GM21528 (cell line): ENCODE measurements at regions not wholly inside any gene's neighbourhood (a gene's known extent, or its start where the extent isn't known, plus 50 kb on each side); places are given as distances from the start of the nearest gene placed in this dataset.
A peak's percentile ranks its signal among the peaks of the same experiment; 100 is the strongest.
"Not testable (repeated sequence)": the region's sequence is repeated elsewhere in the genome, so short reads cannot be mapped to it uniquely, and the experiment has no call there.

ENCODE experiments used
- ATAC-seq: cut with Tn5 transposase; IDR thresholded peaks from one replicate; pipeline ENCODE4 v1.9.1; 2021; ENCODE audit warnings: mild to moderate bottlenecking, moderate library complexity; ENCODE audit not compliant: unreplicated experiment, low FRiP score

DNA sequence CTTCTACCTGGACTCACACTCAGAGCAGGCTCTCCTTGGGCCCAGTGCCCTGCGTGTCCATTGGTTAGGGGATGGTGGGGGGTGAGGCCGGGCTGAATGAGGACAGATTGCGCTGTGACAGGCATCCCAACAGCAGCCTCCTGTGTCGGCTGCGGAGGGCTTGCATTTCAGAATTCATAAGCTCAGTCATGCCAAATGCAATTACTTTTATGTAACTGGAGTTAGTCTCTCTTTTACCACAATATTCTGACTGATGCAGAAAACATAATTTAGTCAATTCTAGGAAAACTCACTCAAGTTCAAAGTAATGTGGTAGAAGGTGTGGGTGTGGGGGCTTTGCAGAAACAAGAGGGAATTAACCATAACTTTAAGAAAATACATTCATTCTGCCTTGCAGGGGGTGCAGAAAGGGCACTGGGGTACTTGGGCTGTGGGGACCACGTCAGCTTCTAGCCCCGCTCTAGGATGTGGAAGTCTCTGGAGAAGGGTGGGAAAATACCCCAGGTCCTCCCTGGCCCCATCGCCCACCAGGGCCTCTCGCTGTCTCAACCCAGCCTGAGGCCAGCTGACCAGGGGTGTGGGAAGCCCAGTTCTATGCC lies 257.7 kb downstream of the ADGRD1 start:
- no peak for ATAC-seq

- ATAC-seq = no peak
These were observed 260.3 kb downstream of the ADGRD1 start for GRCh38 chr12:131213896-131214442.

DNA sequence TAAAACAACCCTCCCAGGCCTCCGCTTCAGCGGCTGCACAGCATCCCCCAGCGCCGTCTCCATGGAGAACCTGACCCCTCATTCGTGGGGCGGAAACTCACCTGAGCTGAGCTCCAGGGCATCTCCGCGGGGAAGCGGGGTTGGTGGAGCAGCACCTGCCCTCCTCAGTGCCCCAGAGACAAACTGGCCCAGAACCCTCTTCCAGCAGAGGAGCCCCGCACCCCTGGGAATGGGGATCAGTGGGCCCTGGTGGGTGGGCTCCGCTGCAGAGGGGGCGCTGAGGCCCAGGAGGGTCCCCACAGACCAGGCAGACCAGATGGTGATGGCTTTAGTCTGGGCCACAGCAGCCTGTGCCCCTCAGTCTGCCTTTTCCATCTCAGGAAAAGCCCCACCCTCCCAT lies 261.2 kb downstream of the ADGRD1 start:
- ATAC-seq = not testable (repeated sequence)

GRCh38 chr12:131216587-131216986 lies 262.9 kb downstream of the ADGRD1 start:
- not testable (repeated sequence) for ATAC-seq

GRCh38 chr12:131217024-131217586 lies 263.4 kb downstream of the ADGRD1 start:
- no peak for ATAC-seq

GRCh38 chr12:131218026-131218922 lies 264.6 kb downstream of the ADGRD1 start:
- ATAC-seq = no peak

DNA sequence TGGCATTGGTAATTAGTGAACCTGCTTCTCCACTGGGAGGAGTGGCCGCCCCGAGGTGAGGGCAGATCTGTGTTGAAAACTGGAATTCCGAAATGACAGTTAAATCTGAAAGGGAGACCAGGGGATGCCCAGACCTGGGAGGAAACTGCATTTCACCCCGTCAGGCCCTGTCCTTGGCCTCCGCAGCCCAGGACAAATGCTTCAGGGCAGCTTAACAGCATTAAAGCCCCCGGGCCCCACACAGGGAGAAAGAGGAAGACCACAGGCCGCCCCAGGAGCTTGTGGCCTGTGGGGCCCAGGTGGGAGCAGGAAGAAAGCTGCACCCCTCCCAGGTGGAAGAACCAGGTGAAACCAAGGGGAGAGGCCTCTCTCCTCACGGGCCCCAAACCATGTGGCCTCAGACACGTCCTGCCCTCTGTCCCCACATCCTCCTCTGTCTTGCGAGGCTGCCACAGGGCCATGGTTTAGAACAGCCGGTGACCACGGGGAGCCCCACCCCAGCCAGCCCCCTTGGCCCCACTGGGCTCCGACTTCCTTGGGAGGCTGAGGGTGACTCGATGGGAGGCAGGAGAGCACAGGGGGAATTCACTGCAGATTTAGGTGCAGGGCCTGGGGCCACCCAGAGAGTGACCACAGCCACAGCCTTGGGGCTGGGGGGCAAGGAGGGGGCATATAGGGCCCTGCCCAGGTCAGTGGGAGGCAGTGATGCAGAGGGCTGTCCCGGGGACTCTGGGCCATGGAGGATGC lies 265.4 kb downstream of the ADGRD1 start:
- ATAC-seq = no peak

- ATAC-seq = no peak
These were observed 266.1 kb downstream of the ADGRD1 start for GRCh38 chr12:131219670-131220330.

GRCh38 chr12:131220331-131220685 lies 266.6 kb downstream of the ADGRD1 start:
- no peak for ATAC-seq

DNA sequence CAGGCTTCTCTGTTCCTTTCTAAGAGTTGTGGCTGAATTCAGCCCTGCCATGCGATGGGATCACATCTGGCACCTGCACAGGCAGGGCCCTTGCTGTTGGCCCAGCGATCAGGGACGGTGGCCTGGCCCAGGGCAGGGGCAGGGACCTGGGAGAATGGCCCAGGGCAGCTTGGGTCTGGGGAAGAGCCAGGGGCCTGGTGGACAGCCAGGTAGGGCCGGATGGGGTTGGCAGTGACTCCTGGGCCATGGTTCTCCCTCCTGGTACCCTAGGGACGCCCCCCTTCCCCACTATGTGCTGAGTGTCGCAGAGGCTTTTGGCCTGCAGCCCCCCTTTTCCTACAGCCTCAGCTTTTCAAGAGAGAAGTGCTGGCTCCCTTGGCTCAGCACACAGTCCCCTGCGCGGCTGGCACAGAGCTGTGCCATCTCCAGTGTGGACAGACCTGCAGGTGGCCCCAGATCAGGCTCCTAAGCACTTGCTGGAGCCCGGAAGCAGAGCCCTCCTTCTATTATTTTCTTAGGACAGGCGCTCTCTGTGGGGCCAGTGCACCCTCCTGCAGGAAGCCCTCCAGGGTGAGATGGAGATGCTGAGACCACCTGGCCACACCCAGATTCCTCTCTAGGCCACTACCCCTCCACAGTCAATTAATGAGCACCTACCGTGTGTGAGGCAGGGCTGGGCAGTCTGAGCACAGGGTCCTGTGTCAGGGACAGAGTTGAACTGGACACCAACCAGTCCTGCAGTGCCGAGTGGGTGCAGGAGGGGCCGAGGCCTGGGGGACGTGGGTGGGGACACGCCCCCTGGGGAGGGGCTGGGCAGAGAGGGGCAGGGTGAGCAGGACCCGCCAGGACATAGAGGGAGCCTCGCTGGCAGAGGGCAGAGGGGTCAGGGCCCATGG lies 267.6 kb downstream of the ADGRD1 start:
- no peak for ATAC-seq

DNA sequence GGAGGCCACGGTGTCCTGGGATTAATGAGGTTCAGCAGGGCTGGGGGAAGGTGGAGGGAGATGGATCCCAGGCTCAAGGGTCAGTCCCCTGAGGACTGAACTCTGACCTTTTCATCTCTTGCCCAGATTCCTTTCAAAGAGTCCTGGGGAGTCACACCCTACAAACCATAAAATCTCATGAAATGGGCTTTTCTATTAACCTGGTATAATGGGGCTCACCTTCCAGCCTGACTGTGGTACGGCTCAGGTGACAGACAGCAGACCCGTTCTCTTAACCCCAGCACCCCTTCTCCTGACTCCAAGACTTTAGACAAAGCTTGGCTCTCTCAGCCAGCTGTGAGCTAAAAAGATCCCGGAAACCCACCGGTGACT lies 268.2 kb downstream of the ADGRD1 start:
- no peak for ATAC-seq

DNA sequence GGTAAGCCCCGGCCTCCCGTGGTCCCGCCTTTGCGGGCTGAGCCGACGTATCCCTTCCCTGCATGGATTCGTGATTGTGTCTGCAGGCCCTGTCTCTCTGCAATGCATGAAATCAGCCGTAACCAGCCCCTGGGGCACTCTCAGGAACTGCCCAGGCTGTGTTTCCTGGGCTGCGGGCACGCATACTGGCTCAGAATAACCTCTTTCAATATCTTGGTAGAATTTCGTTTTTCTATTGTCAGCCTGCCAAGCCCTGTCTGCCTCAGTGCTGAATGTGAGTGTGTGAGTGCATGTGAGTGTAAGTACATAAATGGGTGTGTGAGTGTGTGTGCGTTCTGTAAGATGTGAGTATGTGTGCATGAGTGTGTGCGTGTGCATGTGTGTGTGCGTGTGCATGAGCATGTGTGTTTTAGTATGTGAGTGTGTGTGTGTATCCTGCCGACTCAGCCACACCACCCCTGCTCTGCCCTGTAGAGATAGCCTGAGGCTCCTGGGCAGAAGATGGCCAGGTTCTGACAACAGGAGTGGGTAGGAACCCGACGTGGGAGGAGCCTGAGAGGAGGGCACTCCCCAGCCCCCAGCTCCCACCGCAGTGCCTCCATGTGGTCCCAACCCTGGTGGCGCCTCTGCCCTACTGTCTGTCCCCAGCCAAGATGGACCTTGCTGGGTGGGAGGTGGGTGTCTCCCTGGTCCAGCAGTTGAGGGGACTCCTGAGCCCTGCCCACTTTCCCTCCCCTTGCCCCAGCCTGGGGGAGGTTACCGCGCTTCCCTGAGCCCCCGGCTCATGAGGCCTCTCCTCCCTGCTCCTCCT lies 268.8 kb downstream of the ADGRD1 start:
- ATAC-seq = peak; percentile 62

GRCh38 chr12:131223171-131223761 lies 269.6 kb downstream of the ADGRD1 start:
- ATAC-seq = no peak

DNA sequence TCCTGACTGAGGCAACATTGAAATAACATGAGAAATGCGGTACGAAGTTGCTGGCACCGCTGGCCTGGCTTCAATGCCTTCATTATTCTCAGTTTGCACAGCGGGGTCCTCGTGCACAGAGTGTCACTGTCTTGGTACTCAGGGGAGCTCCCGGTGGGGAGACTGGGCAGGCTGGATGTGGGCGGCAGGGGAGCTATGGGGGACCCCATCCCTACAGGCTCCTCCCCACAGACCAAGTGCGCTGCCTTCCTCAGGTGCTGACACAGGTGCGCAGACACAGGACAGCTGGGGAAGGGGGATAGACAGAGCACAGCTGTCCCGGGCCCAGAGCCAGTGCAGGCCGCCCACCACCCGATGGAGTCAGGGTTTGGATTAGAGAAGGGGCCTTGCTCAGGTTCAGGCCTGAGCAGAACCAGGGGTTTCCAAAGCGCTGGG lies 270.1 kb downstream of the ADGRD1 start:
- ATAC-seq = no peak

- ATAC-seq = not testable (repeated sequence)
These were observed 270.7 kb downstream of the ADGRD1 start for GRCh38 chr12:131224226-131225065.

DNA sequence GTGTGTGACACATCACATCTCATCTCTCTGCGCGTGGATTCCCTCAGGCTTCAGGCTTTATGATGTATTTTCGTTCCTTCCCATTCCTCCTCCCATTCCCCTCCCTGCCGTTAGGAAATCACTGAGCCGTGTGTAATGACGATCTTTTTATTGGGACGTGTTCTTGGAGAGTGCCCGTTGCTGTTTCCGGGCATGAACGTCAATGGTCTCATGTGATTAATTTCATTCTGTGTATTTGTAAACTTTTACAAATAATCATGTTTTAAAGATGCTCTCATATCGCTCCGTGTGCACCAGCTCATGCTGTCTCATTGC lies 271.3 kb downstream of the ADGRD1 start:
- ATAC-seq = not testable (repeated sequence)
